ENCODE measurements at regions not wholly inside any gene's neighbourhood (a gene's known extent, or its start where the extent isn't known, plus 50 kb on each side); places are given as distances from the start of the nearest gene placed in this dataset.

DNA sequence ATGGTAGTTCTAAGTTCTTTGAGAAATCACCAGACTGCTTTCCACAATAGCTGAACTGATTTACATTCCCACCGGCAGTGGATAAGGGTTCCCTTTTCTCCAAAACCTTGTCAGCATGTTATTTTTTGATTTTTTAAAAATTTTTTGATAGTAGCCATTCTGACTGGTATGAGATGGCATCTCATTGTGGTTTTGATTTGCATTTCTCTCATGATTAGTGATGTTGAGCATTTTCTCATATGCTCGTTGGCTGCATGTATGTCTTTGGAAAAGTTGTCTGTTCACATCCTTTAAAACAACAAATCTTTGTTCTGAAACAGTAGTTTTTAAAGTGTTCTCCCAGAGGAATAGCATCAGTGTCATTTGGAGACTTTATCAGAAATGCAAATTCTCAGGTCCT lies 77.5 kb upstream of the POMP start:
- H3K23me2 ChIP-seq (ENCODE audit: insufficient read length, low read depth, low read length, poor library complexity, severe bottlenecking): no peaks in the 10 kb centered on the region
- no peak overlapping the region for H2AFZ ChIP-seq (ENCODE audit: low read length)
- H3K9ac ChIP-seq (ENCODE audit: extremely low read depth, insufficient read length, low read length): no peak overlapping the region
- no peak overlapping the region for H3T11ph ChIP-seq (ENCODE audit: low read length)
- H3K56ac ChIP-seq (ENCODE audit: insufficient read length, low read depth, low read length): no peak overlapping the region
- H3K27me3 ChIP-seq (ENCODE audit: insufficient read depth, low read length): no peaks in the 10 kb centered on the region
- TF ChIP-seq, protein P1, sequence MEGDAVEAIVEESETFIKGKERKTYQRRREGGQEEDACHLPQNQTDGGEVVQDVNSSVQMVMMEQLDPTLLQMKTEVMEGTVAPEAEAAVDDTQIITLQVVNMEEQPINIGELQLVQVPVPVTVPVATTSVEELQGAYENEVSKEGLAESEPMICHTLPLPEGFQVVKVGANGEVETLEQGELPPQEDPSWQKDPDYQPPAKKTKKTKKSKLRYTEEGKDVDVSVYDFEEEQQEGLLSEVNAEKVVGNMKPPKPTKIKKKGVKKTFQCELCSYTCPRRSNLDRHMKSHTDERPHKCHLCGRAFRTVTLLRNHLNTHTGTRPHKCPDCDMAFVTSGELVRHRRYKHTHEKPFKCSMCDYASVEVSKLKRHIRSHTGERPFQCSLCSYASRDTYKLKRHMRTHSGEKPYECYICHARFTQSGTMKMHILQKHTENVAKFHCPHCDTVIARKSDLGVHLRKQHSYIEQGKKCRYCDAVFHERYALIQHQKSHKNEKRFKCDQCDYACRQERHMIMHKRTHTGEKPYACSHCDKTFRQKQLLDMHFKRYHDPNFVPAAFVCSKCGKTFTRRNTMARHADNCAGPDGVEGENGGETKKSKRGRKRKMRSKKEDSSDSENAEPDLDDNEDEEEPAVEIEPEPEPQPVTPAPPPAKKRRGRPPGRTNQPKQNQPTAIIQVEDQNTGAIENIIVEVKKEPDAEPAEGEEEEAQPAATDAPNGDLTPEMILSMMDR (conservative IDR thresholded peaks at IDR 0.05): no peak
- no peak overlapping the region for H3K23ac ChIP-seq (ENCODE audit: insufficient read length, low read depth, low read length)
- no peak overlapping the region for H4K8ac ChIP-seq (replicated peaks; ENCODE audit: insufficient read length, low read depth, low read length)
- Mint-ChIP-seq H3K4me3 (no peak overlapping the region), H3K27me3 (ENCODE audit: low read depth) (peaks cover 10% of the 10 kb centered on the region), H3K9me3 (no peaks in the 10 kb centered on the region; a peak in 2 of 5 replicates), H3K27ac (no peak overlapping the region), H3K36me3 (ENCODE audit: insufficient read depth in 1 of 3, low read depth in 3 of 3) (no peaks in the 10 kb centered on the region), H3K4me1 (peaks cover 50 to 56% of the 10 kb centered on the region in 2 experiments)
- H2BK15ac ChIP-seq (ENCODE audit: low read depth, low read length): no peak overlapping the region
- H3K79me1 ChIP-seq (ENCODE audit: insufficient read depth, low read depth, low read length, poor library complexity, severe bottlenecking): no peaks in the 10 kb centered on the region
- no peak overlapping the region for H2BK5ac ChIP-seq (ENCODE audit: insufficient read length, low read length)
- no peaks in the 10 kb centered on the region for H4K20me1 ChIP-seq (ENCODE audit: control insufficient read depth, insufficient read depth, insufficient read length)
- no peaks in the 10 kb centered on the region for H3K9me3 ChIP-seq (ENCODE audit: control insufficient read depth, low read depth, low read length)
- H2BK20ac ChIP-seq (ENCODE audit: low read depth, low read length, poor library complexity, severe bottlenecking): no peak overlapping the region
- no CpG with 5 or more reads among the region's 2 CpGs for WGBS (ENCODE audit: extremely low coverage, insufficient read length, low lambda C conversion rate)
- no peaks in the 10 kb centered on the region for H3K79me2 ChIP-seq (ENCODE audit: insufficient read depth, low read length)
- no peak overlapping the region for H3K14ac ChIP-seq (ENCODE audit: insufficient read depth, low read length)
- H3K4me2 ChIP-seq (ENCODE audit: insufficient read depth, insufficient read length, low read length): no peak overlapping the region
- H3K27ac ChIP-seq (ENCODE audit: insufficient read length, low read depth, low read length): no peak overlapping the region
- no peak overlapping the region for H4K91ac ChIP-seq (ENCODE audit: insufficient read length, low read depth, low read length)
- DNase-seq: no peak
- H3K18ac ChIP-seq (ENCODE audit: insufficient read length, low read depth, low read length): no peak overlapping the region
- peaks cover 11% of the 10 kb centered on the region for H3K4me1 ChIP-seq (ENCODE audit: insufficient read depth, low read length)
- H3K4ac ChIP-seq (ENCODE audit: low read depth, low read length): no peak overlapping the region
- H2BK120ac ChIP-seq (ENCODE audit: low read depth, low read length, poor library complexity, severe bottlenecking): no peak overlapping the region
- no peak overlapping the region for H2BK12ac ChIP-seq (ENCODE audit: insufficient read length, low read depth, low read length)
- H4K5ac ChIP-seq (ENCODE audit: insufficient read length, low read depth, low read length): no peak overlapping the region
- no peak overlapping the region for H2AK5ac ChIP-seq (ENCODE audit: insufficient read length, low read length)

All from H9 (cell line).